ENCODE measurements at regions not wholly inside any gene's neighbourhood (a gene's known extent, or its start where the extent isn't known, plus 50 kb on each side); places are given as distances from the start of the nearest gene placed in this dataset.

DNA sequence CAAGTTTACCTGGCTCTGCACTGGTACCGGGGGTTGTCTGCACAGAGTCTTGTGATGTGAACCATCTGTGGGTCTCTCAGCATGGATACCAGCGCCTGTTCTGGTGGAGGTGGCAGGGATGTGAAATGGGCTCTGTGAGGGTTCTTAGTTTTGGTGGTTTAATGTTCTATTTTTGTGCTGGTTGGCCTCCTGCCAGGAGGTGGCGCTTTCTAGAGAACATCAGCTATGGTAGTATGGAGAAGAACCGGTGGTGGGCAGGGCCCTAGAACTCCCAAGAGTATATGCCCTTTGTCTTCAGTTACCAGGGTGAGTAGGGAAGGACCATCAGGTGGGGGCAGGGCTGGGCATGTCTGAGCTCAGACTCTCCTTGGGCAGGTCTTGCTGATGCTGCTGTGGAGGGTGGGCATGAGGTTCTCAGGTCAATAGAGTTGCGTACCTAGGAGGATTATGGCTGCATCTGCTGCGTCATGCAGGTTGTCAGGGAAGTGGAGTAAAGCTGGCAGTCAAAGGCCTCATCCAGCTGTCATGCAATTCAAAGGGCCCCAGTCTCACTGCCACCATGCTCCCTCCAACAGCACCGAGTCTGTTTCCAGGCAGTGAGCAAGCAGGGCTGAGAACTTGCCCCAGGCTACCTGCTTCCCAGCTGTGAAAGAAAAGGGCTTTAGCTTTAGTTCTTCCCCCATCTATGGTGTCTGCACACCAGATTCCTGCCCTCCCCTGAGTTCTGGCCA, 278.0 kb downstream of the METTL4 start:
- DNase-seq = no peak

GRCh38 chr18:2301316-2301715, 270.0 kb downstream of the METTL4 start:
- no peak for DNase-seq

GRCh38 chr18:2302012-2302411, 269.3 kb downstream of the METTL4 start:
- DNase-seq = no peak

- DNase-seq = no peak
These were observed 268.4 kb downstream of the METTL4 start for GRCh38 chr18:2302628-2303516.

DNA sequence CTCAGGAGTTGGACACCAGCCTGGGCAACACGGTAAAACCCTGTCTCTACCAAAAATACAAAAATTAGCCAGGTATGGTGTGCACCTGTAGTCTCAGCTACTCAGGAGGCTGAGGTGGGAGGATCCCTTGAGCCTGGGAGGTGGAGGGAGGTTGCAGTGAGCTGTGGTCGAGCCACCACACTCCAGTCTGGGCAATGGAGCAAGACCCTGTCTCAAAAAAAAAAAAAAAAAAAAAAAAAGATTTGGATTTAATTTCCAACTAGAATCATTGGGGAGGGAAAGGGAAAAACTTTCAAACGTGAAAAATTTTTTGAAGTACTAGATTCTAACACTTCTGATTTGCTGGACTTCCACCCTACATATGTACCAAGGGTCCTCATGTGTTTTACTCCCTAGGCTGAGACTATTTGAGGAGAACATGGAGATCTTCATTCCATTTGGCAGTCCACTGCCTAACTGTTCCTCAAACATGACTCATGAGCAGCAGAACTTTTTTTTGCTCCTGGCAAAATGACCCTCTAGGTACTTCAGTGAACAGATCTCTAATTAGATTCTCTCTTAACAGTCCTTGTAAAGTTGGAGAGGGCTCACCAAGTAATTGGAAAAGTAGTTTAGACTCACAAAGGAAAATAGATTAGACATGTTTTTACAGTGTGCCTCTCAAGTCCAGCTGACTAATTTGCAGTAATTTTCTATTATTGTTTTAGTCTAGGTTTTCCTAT, 267.6 kb downstream of the METTL4 start:
- peak; percentile 16 for DNase-seq

GRCh38 chr18:2304378-2305175, 266.7 kb downstream of the METTL4 start:
- peak; percentile 38 for DNase-seq

GRCh38 chr18:2306606-2307005, 264.7 kb downstream of the METTL4 start:
- no peak for DNase-seq

DNA sequence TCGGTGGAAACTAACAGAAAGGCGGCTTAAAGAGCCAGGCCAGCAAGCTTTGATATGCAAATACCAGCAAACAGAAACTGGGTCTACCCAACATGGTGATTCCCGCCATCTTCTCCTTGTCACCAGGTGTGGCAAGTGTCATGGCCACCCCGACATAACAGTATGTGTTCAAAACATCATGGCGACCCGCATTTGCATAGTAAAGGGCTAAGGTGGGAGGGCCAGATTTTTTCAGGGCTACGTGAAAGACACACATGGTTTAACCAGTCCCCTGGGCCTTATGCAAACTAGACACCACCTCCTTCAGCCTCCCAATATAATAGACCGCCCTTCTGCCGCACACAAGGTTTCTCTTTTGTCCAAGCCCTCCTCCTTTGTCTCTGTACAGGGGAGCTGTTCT, 260.4 kb downstream of the METTL4 start:
- DNase-seq = no peak

DNA sequence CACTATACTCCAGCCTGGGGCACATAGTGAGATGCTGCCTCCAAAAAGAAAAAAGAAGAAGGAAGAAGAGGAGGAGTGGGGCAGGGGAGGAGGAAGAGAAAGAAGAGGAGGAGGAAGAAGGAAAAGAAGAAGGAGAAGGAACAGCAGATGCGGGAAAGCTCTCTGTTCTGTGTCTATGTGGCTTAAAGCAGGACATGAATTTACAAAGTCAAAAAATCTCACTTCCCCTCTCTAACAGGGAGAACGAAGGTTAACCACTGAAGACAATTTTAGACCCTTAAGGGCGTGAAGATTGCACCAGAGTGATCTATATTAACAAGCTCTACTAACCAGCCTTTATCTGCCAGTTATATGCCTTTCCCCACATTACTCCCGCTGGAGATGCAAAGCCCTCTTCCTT, 258.9 kb downstream of the METTL4 start:
- no peak for DNase-seq

DNA sequence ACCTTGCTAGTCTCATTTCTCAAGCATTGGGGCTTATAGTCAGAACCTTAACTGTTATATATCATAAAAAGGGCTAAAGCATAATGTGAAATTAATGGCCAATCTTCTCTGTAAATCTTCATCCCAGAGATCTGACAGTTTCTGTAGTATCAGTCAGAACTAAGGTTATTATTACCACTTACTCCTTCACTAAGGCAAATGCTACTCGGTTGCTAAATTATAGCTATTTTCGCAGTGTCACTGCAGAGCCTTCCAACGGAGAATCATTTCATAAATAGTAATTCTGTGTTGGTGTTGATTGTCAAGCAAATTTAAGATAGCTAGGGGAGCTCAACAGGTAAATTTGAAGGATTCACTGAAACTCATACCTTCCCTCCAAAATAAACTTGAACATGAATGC, 258.0 kb downstream of the METTL4 start:
- DNase-seq = no peak

GRCh38 chr18:2316082-2316750, 255.1 kb downstream of the METTL4 start:
- DNase-seq = no peak

- DNase-seq = no peak
These were observed 254.3 kb downstream of the METTL4 start for GRCh38 chr18:2316751-2317696.

DNA sequence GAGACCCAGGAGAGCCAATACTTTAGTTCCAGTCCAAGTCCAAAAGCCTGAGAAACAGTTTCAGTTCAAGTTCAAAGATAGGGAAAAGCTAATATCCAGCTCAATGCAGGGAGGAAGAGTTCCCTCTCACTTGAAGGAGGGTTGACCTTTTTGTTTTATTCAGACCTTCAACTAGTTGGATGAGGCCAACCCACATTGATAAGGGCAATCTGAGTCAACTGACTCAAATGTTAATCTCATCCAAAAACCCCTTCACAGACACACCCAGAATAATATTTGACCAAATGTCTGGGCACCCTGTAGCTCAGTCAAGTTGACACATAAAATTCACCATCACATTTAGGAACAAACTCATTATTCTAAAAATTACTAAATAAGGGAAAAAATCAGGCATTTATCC, 246.8 kb downstream of the METTL4 start:
- no peak for DNase-seq

GRCh38 chr18:2325308-2325849, 245.9 kb downstream of the METTL4 start:
- DNase-seq = no peak

GRCh38 chr18:2325933-2326332, 245.4 kb downstream of the METTL4 start:
- DNase-seq = no peak

DNA sequence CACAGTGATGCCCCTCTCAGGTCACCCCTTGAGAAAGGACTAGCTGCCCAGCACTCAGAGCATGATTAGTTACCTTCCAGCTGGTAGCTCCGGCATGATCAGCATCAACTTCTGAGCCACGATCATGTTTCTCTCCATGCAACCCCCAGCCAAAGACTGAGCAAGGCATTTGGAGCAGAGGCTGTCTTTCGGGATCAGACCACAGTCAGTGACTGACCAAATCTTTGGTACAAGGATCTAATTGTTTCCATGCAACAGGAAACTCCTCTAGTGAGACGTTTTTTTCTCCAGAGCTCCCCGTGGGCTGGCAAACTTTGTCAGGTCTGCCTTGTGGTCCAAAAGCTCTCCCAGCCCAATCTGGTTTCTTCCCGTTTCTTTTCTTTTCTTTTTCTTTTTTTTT, 244.3 kb downstream of the METTL4 start:
- DNase-seq = no peak

DNA sequence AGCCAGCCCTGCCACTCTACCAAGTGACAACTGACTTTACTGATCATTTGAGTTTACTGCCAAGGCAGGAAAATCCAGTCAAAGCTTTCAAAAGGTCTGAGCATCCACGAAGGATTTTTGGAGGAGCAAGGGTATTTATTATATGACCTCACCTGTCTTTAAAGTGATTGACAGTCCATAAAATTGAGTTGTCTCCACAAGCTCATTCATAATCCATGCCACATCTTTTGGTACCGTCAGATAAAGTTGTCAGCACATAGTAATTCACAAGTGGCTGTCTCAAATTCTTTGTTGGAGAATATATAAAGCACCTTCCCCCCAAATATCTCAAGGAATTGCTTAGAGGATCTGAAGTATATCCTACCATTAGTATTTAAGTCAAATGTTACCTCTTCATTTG, 240.5 kb downstream of the METTL4 start:
- DNase-seq = no peak

DNA sequence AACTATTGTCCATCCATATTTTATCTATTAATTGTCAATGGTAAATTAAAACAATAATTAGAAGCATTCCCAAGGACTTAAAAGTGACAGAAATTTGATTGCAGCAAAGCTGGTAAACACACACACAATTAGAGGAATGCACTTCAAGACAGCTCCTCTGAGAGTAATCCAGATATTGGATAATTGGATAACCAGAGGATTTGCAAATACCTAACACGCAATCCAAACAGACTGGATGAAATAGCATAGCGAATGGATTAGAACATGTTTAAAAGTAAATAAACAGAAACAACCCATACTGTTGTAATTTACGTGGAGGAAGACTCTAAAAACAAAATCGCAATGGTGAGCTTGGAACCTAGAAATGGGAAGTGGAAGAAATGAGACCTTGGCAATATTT, 239.8 kb downstream of the METTL4 start:
- DNase-seq = no peak

- DNase-seq = no peak
These were observed 234.5 kb downstream of the METTL4 start for GRCh38 chr18:2336690-2337392.

DNA sequence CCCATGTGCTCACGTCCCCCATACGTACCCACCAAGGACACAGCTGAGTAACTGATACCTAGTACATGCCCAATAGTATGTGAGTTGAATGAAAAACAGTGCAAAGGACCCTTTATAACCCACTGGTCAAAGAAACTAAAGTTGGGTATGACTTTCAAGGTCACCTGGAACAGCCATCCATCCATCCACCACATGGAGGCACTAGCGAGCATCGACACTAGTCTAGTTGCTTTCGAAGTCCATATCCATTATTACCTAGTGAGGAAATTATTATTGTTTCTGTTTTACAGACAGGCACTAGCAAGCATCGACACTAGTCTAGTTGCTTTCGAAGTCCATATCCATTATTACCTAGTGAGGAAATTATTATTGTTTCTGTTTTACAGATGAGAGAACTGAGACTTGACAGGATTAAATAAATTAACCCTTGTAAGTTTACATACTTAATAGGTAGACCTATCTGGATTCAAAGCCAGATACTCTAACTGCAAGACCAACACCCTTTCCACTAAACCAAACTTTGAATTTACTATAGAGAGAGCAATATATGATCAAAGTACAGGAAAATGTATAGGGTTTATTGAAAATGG, 233.7 kb downstream of the METTL4 start:
- DNase-seq = no peak
